Trophoblast cell (in vitro differentiated cells and primary cell): ENCODE measurements at regions not wholly inside any gene's neighbourhood (a gene's known extent, or its start where the extent isn't known, plus 50 kb on each side); places are given as distances from the start of the nearest gene placed in this dataset.

Experiments used
- DNase-seq, 2 donors: peaks; one replicate each; pipeline ENCODE4 v3.0.0-alpha.2; 2016
- H2AFZ ChIP-seq: 2 replicates; pipeline ENCODE4 v1.6.1; 2013; ENCODE audit warnings: low read length, moderate library complexity, mild to moderate bottlenecking; ENCODE audit not compliant: insufficient read depth, poor library complexity
- H2AK5ac ChIP-seq: 2 replicates; pipeline ENCODE4 v1.6.1; 2013; ENCODE audit warnings: mild to moderate bottlenecking, low read length
- H2BK120ac ChIP-seq: 2 replicates; pipeline ENCODE4 v1.6.1; 2013; ENCODE audit warnings: low read length, mild to moderate bottlenecking, moderate library complexity; ENCODE audit not compliant: insufficient read depth, poor library complexity
- H2BK12ac ChIP-seq: 2 replicates; pipeline ENCODE4 v1.6.1; 2013; ENCODE audit warnings: mild to moderate bottlenecking, low read length, moderate library complexity
- H2BK5ac ChIP-seq: 2 replicates; pipeline ENCODE4 v1.6.1; 2013; ENCODE audit warnings: low read length, low read depth, moderate library complexity, mild to moderate bottlenecking; ENCODE audit not compliant: poor library complexity
- H3K14ac ChIP-seq: 2 replicates; pipeline ENCODE4 v1.6.1; 2013; ENCODE audit warnings: mild to moderate bottlenecking, low read length
- H3K18ac ChIP-seq: 2 replicates; pipeline ENCODE4 v1.6.1; 2013; ENCODE audit warnings: mild to moderate bottlenecking, low read length
- H3K23ac ChIP-seq: 2 replicates; pipeline ENCODE4 v1.6.1; 2013; ENCODE audit warnings: low read length
- H3K27ac ChIP-seq: 2 replicates; pipeline ENCODE4 v1.5.1; 2013; ENCODE audit warnings: low read depth, mild to moderate bottlenecking, inconsistent platforms, low read length, moderate library complexity
- H3K27me3 ChIP-seq: 2 replicates; pipeline ENCODE4 v1.6.1; 2013; ENCODE audit warnings: inconsistent platforms, mild to moderate bottlenecking, low read length, moderate library complexity; ENCODE audit not compliant: insufficient read depth
- H3K36me3 ChIP-seq, 2 experiments: 1 replicate in 1 of 2; 2 replicates in 1 of 2; pipeline ENCODE4 v1.6.1; 2013; ENCODE audit warnings: low read length in 2 of 2, mild to moderate bottlenecking in 2 of 2, moderate library complexity in 1 of 2; ENCODE audit not compliant: insufficient read depth in 2 of 2, control insufficient read depth in 1 of 2
- H3K4ac ChIP-seq: 2 replicates; pipeline ENCODE4 v1.6.1; 2013; ENCODE audit warnings: low read depth, mild to moderate bottlenecking, low read length, moderate library complexity
- H3K4me1 ChIP-seq, 2 experiments: 1 replicate in 1 of 2; 2 replicates in 1 of 2; pipeline ENCODE4 v1.6.1; 2013; ENCODE audit warnings: low read length in 2 of 2, mild to moderate bottlenecking in 2 of 2, moderate library complexity in 1 of 2; ENCODE audit not compliant: insufficient read depth in 2 of 2, control insufficient read depth in 1 of 2
- H3K4me2 ChIP-seq: 2 replicates; pipeline ENCODE4 v1.6.1; 2013; ENCODE audit warnings: inconsistent platforms, mild to moderate bottlenecking, low read length, moderate library complexity
- H3K4me3 ChIP-seq: 2 replicates; pipeline ENCODE4 v1.5.1; 2013; ENCODE audit warnings: mild to moderate bottlenecking, low read depth, low read length, inconsistent platforms
- H3K79me1 ChIP-seq: one replicate; pipeline ENCODE4 v1.6.1; 2013; ENCODE audit warnings: low read length
- H3K79me2 ChIP-seq: 2 replicates; pipeline ENCODE4 v1.6.1; 2013; ENCODE audit warnings: low read length, mild to moderate bottlenecking; ENCODE audit not compliant: control insufficient read depth, insufficient read depth, poor library complexity
- H3K9ac ChIP-seq: 2 replicates; pipeline ENCODE4 v1.6.1; 2013; ENCODE audit warnings: mild to moderate bottlenecking, low read length
- H3K9me3 ChIP-seq: 2 replicates; pipeline ENCODE4 v1.6.1; 2013; ENCODE audit warnings: low read depth, mild to moderate bottlenecking, control low read depth, inconsistent platforms, low read length; ENCODE audit not compliant: insufficient read depth
- H4K12ac ChIP-seq: 2 replicates; pipeline ENCODE4 v1.6.1; 2013; ENCODE audit warnings: low read depth, mild to moderate bottlenecking, low read length, moderate library complexity
- H4K8ac ChIP-seq: 2 replicates; pipeline ENCODE4 v1.6.1; 2013; ENCODE audit warnings: low read depth, mild to moderate bottlenecking, low read length, moderate library complexity
- H4K91ac ChIP-seq: one replicate; pipeline ENCODE4 v1.6.1; 2013; ENCODE audit warnings: low read depth, mild to moderate bottlenecking, low read length, moderate library complexity
- WGBS: extraction: QIAGEN DNeasy Blood & Tissue Kit; methylation state at CpG from one replicate; pipeline ENCODE4 v1.1.7; 2013; ENCODE audit warnings: missing lambda C conversion rate; ENCODE audit not compliant: insufficient read length, insufficient coverage; ENCODE audit errors: extremely low coverage; 5-methylcytosine and 5-hydroxymethylcytosine counted together

DNA sequence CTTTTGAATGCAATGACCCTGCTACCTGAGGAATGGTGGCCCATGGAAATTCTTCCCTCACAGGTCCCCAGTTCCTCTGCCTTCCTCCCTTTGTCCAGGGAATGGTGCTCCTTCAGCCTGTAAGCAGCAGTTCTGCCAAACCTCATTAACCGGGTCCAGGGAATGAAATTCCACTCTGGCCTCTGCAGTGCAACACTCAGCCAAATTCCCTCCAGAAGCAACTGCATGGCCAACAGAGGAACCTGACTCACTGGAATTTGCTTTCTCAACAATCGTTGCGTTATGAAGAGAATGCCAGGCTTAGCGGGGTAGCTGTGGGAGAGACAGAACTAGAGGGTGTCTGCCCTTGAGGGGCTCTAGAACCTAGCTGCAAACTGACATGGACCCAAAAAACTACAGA lies 449.4 kb upstream of the PROK2 start:
- no peak overlapping the region for H3K4me2 ChIP-seq
- H3K27me3 ChIP-seq = no peaks in the 10 kb centered on the region
- H3K79me2 ChIP-seq = no peaks in the 10 kb centered on the region
- H3K9me3 ChIP-seq = peaks cover 3% of the 10 kb centered on the region
- no peak overlapping the region for H4K91ac ChIP-seq
- H3K36me3 ChIP-seq = no peaks in the 10 kb centered on the region
- no CpG with 5 or more reads among the region's 4 CpGs for WGBS
- no peak overlapping the region for H4K8ac ChIP-seq
- peaks cover 0 to 7% of the 10 kb centered on the region in 2 experiments for H3K4me1 ChIP-seq
- H2AFZ ChIP-seq = no peak overlapping the region
- no peak overlapping the region for H2BK120ac ChIP-seq
- no peak overlapping the region for H3K4me3 ChIP-seq
- no peak overlapping the region for H2BK5ac ChIP-seq
- no peak overlapping the region for H3K4ac ChIP-seq
- no peak overlapping the region for H2AK5ac ChIP-seq
- no peak overlapping the region for H3K18ac ChIP-seq
- peak; percentile 45 to 86 for DNase-seq
- H3K27ac ChIP-seq = no peak overlapping the region
- no peak overlapping the region for H4K12ac ChIP-seq
- H3K23ac ChIP-seq = no peak overlapping the region
- no peak overlapping the region for H2BK12ac ChIP-seq
- H3K9ac ChIP-seq = no peak overlapping the region
- H3K14ac ChIP-seq = no peak overlapping the region
- no peaks in the 10 kb centered on the region for H3K79me1 ChIP-seq

DNA sequence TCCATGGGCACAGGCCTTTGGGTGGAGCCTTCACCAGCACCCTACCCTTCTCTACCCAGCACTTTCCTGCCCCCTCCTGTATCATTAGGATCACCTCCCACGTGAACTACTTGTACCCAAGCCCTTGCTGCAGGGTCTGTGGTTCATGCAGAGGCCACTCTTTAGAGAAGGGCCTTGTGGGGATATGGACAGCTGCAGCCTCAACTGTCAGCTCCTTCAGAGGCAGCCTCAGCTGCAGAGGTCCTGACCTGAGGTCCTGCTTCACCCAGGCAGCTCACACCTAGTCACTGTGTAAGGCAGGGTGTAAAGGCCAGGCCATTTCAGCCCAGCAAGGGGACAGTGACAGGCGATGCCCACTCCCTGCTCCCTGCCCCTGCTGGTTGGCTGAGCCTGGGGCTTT lies 448.6 kb upstream of the PROK2 start:
- no peak overlapping the region for H3K4me2 ChIP-seq
- no peak overlapping the region for H3K27ac ChIP-seq
- no peaks in the 10 kb centered on the region for H3K79me1 ChIP-seq
- no peak overlapping the region for H3K4ac ChIP-seq
- H3K23ac ChIP-seq = no peak overlapping the region
- peaks cover 0 to 7% of the 10 kb centered on the region in 2 experiments for H3K4me1 ChIP-seq
- no peaks in the 10 kb centered on the region for H3K36me3 ChIP-seq
- no peaks in the 10 kb centered on the region for H3K27me3 ChIP-seq
- H2AK5ac ChIP-seq = no peak overlapping the region
- WGBS = no CpG with 5 or more reads among the region's 2 CpGs
- no peak for DNase-seq
- no peak overlapping the region for H2AFZ ChIP-seq
- H2BK5ac ChIP-seq = no peak overlapping the region
- no peak overlapping the region for H3K18ac ChIP-seq
- H3K9me3 ChIP-seq = peaks cover 3% of the 10 kb centered on the region
- H3K79me2 ChIP-seq = no peaks in the 10 kb centered on the region
- no peak overlapping the region for H3K4me3 ChIP-seq
- H4K12ac ChIP-seq = no peak overlapping the region
- no peak overlapping the region for H3K14ac ChIP-seq
- H4K91ac ChIP-seq = no peak overlapping the region
- H2BK12ac ChIP-seq = no peak overlapping the region
- H3K9ac ChIP-seq = no peak overlapping the region
- no peak overlapping the region for H2BK120ac ChIP-seq
- no peak overlapping the region for H4K8ac ChIP-seq

DNA sequence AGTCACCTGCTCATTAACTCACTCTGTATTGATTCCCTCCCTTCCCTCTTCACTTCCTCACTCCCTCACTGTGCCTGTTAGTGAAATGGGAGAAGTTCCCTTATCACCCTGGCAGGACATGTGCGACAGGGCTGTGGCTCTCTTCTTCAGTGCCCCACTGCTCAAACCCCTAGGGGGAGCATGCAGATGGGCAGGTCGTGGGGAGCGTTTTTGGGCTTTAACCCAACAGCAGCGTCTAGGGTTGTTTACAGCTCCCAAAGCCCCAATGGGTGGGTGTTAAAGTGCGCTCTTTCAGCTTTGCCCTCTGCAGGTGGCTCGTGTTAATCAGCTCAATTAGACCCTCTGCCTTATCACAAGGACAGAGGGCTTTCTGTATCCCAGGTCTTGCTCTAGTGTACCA lies 447.8 kb upstream of the PROK2 start:
- Histone ChIP-seq H2AFZ (no peak overlapping the region), H3K4me3 (no peak overlapping the region), H3K4ac (no peak overlapping the region), H2BK5ac (no peak overlapping the region), H4K8ac (no peak overlapping the region), H3K27ac (no peak overlapping the region), H3K18ac (no peak overlapping the region), H4K91ac (no peak overlapping the region), H3K4me1 (peaks cover 0 to 2% of the 10 kb centered on the region in 2 experiments), H2AK5ac (no peak overlapping the region), H3K79me2 (no peaks in the 10 kb centered on the region), H3K14ac (no peak overlapping the region), H3K9ac (no peak overlapping the region), H2BK120ac (no peak overlapping the region), H2BK12ac (no peak overlapping the region), H4K12ac (no peak overlapping the region), H3K79me1 (no peaks in the 10 kb centered on the region), H3K27me3 (no peaks in the 10 kb centered on the region), H3K4me2 (no peak overlapping the region), H3K9me3 (peaks cover 5% of the 10 kb centered on the region), H3K36me3 (no peaks in the 10 kb centered on the region), H3K23ac (no peak overlapping the region)
- no peak for DNase-seq
- no CpG with 5 or more reads among the region's 6 CpGs for WGBS

DNA sequence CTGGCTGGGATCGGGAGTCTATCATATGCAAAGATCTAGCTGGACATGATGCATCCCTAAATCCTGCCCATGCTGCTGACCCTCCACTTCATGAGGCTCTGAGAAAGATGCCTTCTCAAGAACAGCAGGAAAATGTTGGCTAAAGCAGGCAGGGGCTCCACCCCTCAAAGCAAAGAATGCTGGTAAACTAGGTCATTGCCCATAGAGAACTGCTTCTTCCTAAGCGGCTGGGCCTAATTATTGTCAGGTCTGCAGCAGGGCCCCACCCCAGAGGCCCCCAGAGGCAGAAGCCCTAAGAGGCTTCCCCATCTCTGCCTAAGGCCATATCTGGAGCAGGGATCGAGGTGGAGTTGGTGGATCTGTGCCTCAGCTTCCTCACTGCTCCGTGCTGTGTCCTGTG lies 447.4 kb upstream of the PROK2 start:
- Histone ChIP-seq H2BK12ac (no peak overlapping the region), H3K4me1 (no peaks in the 10 kb centered on the region), H3K18ac (no peak overlapping the region), H3K9ac (no peak overlapping the region), H2BK5ac (no peak overlapping the region), H3K27ac (no peak overlapping the region), H3K9me3 (peaks cover 5% of the 10 kb centered on the region), H4K91ac (no peak overlapping the region), H2AK5ac (no peak overlapping the region), H3K4me3 (no peak overlapping the region), H3K27me3 (no peaks in the 10 kb centered on the region), H3K4me2 (no peak overlapping the region), H3K23ac (no peak overlapping the region), H3K14ac (no peak overlapping the region), H3K36me3 (no peaks in the 10 kb centered on the region), H3K79me2 (no peaks in the 10 kb centered on the region), H2BK120ac (no peak overlapping the region), H3K79me1 (no peaks in the 10 kb centered on the region), H4K12ac (no peak overlapping the region), H2AFZ (no peak overlapping the region), H4K8ac (no peak overlapping the region), H3K4ac (no peak overlapping the region)
- DNase-seq = no peak
- WGBS = no CpG with 5 or more reads among the region's 4 CpGs
